T-cell (primary cell): ENCODE measurements at regions not wholly inside any gene's neighbourhood (a gene's known extent, or its start where the extent isn't known, plus 50 kb on each side); places are given as distances from the start of the nearest gene placed in this dataset.

Experiments used
- ATAC-seq, 4 experiments: fragments of 200-7000 bp in 3 of 4; fragments of 150-1000 bp in 1 of 4; cut with Tn5 transposase; replicated peaks in 1 of 4; 1 replicate in 3 of 4; 2 replicates in 1 of 4; pipeline ENCODE4 v1.10.0; 2021; ENCODE audit warnings: moderate library complexity in 3 of 4, mild to moderate bottlenecking in 2 of 4, moderate number of reproducible peaks in 1 of 4
- CTCF ChIA-PET, 2 donors: fragments of 300-600 bp; sonication (Branson Sonifier 250); formaldehyde crosslinking; loops; one replicate each; lab custom pipeline; 2022; ENCODE audit warnings: antibody characterized with exemption in 2 of 2; lab: Charles Lee
- POLR2A ChIA-PET, 2 donors: fragments of 300-600 bp; sonication (Branson Sonifier 250); formaldehyde crosslinking; loops; one replicate each; lab custom pipeline; 2022; ENCODE audit warnings: antibody characterized with exemption in 2 of 2; lab: Charles Lee
- DNase-seq, 35 experiments: peaks; one replicate each; pipeline versions ENCODE4 v3.0.0 to v3.0.0-alpha.2; 2013 to 2023
- H3K27ac ChIP-seq: one replicate; pipeline ENCODE4 v1.5.1; 2013; ENCODE audit warnings: low read length
- H3K27me3 ChIP-seq, 2 experiments: replicated peaks in 1 of 2; 1 replicate in 1 of 2; 2 replicates in 1 of 2; pipeline versions ENCODE4 v1.6.1 to v1.7.0; 2013; ENCODE audit warnings: low read length in 1 of 2, mixed read lengths in 1 of 2; ENCODE audit not compliant: control insufficient read depth in 2 of 2, insufficient read depth in 2 of 2; ENCODE audit errors: extremely low read depth in 1 of 2
- H3K36me3 ChIP-seq, 2 donors: 1 replicate in 1 of 2; 2 replicates in 1 of 2; pipeline versions ENCODE4 v1.6.1 to v1.7.0; 2013; ENCODE audit warnings: low read length in 1 of 2; ENCODE audit not compliant: control insufficient read depth in 2 of 2, insufficient read depth in 1 of 2; ENCODE audit errors: extremely low read depth in 1 of 2
- H3K4me1 ChIP-seq, 2 experiments: 1 replicate in 1 of 2; 2 replicates in 1 of 2; pipeline versions ENCODE4 v1.6.1 to v1.7.0; 2013; ENCODE audit warnings: low read length in 2 of 2, mixed read lengths in 1 of 2; ENCODE audit not compliant: insufficient read depth in 2 of 2, control insufficient read depth in 1 of 2; ENCODE audit errors: extremely low read depth in 1 of 2
- H3K4me3 ChIP-seq, 2 donors: 1 replicate in 1 of 2; 2 replicates in 1 of 2; pipeline versions ENCODE4 v1.5.1 to v1.7.0; 2013; ENCODE audit warnings: mild to moderate bottlenecking in 2 of 2, low read length in 1 of 2, moderate library complexity in 1 of 2; ENCODE audit not compliant: control insufficient read depth in 1 of 2; ENCODE audit errors: extremely low read depth in 1 of 2
- H3K9me3 ChIP-seq: 2 replicates; pipeline ENCODE4 v1.7.0; 2013
- H3K27ac Mint-ChIP-seq, 2 donors: one replicate each; pipeline ENCODE4 v1.8.0; 2020 to 2021; ENCODE audit warnings: mild to moderate bottlenecking in 2 of 2, mixed read lengths in 2 of 2
- H3K27me3 Mint-ChIP-seq, 2 donors: one replicate each; pipeline ENCODE4 v1.8.0; 2021 to 2022; ENCODE audit warnings: mixed read lengths in 2 of 2
- H3K36me3 Mint-ChIP-seq: one replicate; pipeline ENCODE4 v1.8.0; 2021; ENCODE audit warnings: mixed read lengths
- H3K4me1 Mint-ChIP-seq, 3 donors: one replicate each; pipeline ENCODE4 v1.8.0; 2020 to 2022; ENCODE audit warnings: mixed read lengths in 3 of 3, mild to moderate bottlenecking in 1 of 3
- H3K4me3 Mint-ChIP-seq, 3 donors: one replicate each; pipeline ENCODE4 v1.8.0; 2020 to 2022; ENCODE audit warnings: mild to moderate bottlenecking in 3 of 3, mixed read lengths in 3 of 3, moderate library complexity in 3 of 3
- H3K9me3 Mint-ChIP-seq, 3 donors: one replicate each; pipeline ENCODE4 v1.8.0; 2020 to 2022; ENCODE audit warnings: mixed read lengths in 3 of 3
- WGBS: methylation state at CpG from one replicate; pipeline ENCODE4 v1.1.5; 2013; ENCODE audit warnings: missing lambda C conversion rate; ENCODE audit not compliant: insufficient coverage; 5-methylcytosine and 5-hydroxymethylcytosine counted together

DNA sequence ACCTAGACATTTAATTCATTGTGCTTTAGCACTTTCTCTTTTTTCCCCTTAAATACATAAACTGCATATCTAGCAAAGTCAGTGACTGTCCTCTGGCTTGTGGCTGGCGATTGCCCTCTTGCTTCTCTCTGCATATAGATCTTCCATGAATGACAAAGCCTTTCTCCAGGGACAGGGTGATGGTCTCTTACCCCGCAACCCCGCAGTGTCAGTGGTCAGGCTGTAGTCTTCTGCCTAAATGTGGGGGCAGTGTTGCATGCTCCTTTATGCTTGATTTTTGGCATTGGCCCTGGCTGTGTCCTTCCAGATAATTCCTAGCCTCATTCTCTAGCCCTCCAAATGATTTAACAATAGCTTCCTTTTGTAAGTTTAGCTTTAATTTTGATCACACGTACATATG lies 407.8 kb downstream of the GABRB3 start:
- H3K36me3 Mint-ChIP-seq, result no peaks in the 10 kb centered on the region
- ChIA-PET POLR2A (interaction anchor here in 1 of 2 donors (1.0 kb wide), 1 partner anchor 16 kb away, joined by 4 read pairs; no protein-coding TSS in a partner anchor), CTCF (no interaction called here)
- DNase-seq, result no peak
- Histone ChIP-seq H3K9me3 (no peaks in the 10 kb centered on the region), H3K27me3 (no peaks in the 10 kb centered on the region), H3K4me1 (no peaks in the 10 kb centered on the region), H3K36me3 (no peaks in the 10 kb centered on the region), H3K27ac (no peak overlapping the region), H3K4me3 (no peak overlapping the region)
- 100% methylated on average over 1 of the region's 4 CpGs for WGBS
- H3K27ac Mint-ChIP-seq, result no peak overlapping the region
- no peak overlapping the region for H3K4me3 Mint-ChIP-seq
- H3K9me3 Mint-ChIP-seq, result peaks cover 3 to 20% (median 16%) of the 10 kb centered on the region in 3 donors
- ATAC-seq, result no peak
- no peaks in the 10 kb centered on the region for H3K4me1 Mint-ChIP-seq
- no peaks in the 10 kb centered on the region for H3K27me3 Mint-ChIP-seq

DNA sequence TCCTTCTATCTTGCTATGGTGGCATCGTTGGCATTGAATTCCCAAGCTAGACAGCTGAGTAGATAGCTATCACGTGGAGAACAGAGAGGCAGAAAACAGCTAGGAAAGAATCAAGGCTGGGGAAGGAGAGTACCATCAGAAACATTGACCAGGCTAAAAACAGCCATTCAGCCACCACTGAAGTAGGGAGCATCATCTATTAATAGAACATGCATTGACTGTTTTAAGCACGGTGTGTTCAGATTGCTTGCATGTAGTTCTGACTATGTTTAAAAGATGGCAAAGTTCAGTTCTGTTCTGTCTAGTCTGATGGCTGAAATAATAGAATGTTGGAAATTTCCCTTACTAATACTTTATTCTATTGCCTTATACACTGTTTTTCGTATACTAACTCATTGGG lies 413.0 kb downstream of the GABRB3 start:
- no peaks in the 10 kb centered on the region for H3K27me3 Mint-ChIP-seq
- ATAC-seq, result no peak

DNA sequence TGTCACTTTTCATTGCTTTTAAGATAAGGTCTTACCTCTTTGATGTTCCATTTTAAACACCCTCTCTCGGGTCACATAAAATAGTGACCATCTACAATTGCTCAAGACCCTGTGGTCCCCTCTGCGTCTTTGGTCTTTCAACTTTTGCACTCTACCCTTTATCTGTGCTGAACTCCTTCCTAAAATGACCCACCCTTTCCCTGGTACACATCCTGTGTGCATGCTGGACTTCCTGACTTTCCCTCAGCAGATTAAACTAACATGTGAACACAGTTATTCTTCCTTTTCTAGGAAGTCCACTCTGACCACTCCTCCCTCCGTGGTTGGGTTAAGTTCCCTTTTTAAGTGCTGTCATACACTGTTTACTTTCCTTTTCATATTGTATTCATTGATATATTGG lies 414.2 kb downstream of the GABRB3 start:
- H3K4me3 ChIP-seq, result no peak overlapping the region
- Mint-ChIP-seq H3K27me3 (no peaks in the 10 kb centered on the region), H3K4me1 (no peaks in the 10 kb centered on the region), H3K4me3 (no peak overlapping the region), H3K36me3 (no peaks in the 10 kb centered on the region), H3K27ac (no peak overlapping the region), H3K9me3 (peaks cover 0 to 16% (median 15%) of the 10 kb centered on the region in 3 donors)
- WGBS, result 11% methylated on average over 2 of the region's 3 CpGs
- ChIA-PET CTCF (no interaction called here), POLR2A (no interaction called here)
- H3K36me3 ChIP-seq, result no peaks in the 10 kb centered on the region
- no peak for DNase-seq
- H3K27me3 ChIP-seq, result no peaks in the 10 kb centered on the region
- no peak for ATAC-seq
- H3K9me3 ChIP-seq, result no peaks in the 10 kb centered on the region
- H3K4me1 ChIP-seq, result no peaks in the 10 kb centered on the region
- no peak overlapping the region for H3K27ac ChIP-seq

More for the DNA sequence above, 413.0 kb downstream of the GABRB3 start:
- H3K27ac ChIP-seq, result no peak overlapping the region
- no peaks in the 10 kb centered on the region for H3K36me3 ChIP-seq
- Mint-ChIP-seq H3K4me1 (no peaks in the 10 kb centered on the region), H3K9me3 (peaks cover 3 to 16% (median 16%) of the 10 kb centered on the region in 3 donors), H3K36me3 (no peaks in the 10 kb centered on the region), H3K4me3 (no peak overlapping the region), H3K27ac (no peak overlapping the region)
- 64% methylated on average over 2 of the region's 4 CpGs for WGBS
- POLR2A ChIA-PET, result no interaction called here
- no peaks in the 10 kb centered on the region for H3K4me1 ChIP-seq
- H3K27me3 ChIP-seq, result no peaks in the 10 kb centered on the region
- CTCF ChIA-PET, result no interaction called here
- DNase-seq, result no peak
- H3K9me3 ChIP-seq, result no peaks in the 10 kb centered on the region
- no peak overlapping the region for H3K4me3 ChIP-seq

DNA sequence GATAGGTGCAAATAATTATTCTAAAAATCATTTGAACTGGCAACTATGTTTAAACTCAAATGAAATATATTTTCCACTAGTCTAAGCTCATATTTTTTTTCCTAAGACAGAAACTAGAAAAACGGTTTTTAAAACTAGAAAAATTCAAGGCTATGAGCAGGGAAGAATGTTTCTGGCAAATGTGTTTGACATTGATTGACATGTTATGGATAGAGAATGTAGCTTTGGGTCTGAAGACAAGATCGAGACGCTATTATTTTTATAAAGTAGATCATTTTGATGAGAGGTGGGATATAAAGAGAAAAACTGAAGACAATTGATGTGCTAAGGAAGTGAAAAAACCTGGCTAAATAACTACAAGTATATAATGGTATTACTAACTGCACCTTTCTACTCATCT lies 415.2 kb downstream of the GABRB3 start:
- Mint-ChIP-seq H3K27me3 (no peaks in the 10 kb centered on the region), H3K4me1 (no peaks in the 10 kb centered on the region), H3K27ac (no peak overlapping the region), H3K36me3 (no peaks in the 10 kb centered on the region), H3K9me3 (peaks cover 0 to 15% (median 11%) of the 10 kb centered on the region in 3 donors), H3K4me3 (no peak overlapping the region)
- POLR2A ChIA-PET, result no interaction called here
- Histone ChIP-seq H3K27me3 (no peaks in the 10 kb centered on the region), H3K9me3 (no peaks in the 10 kb centered on the region), H3K4me1 (no peaks in the 10 kb centered on the region), H3K36me3 (no peaks in the 10 kb centered on the region), H3K27ac (no peak overlapping the region), H3K4me3 (no peak overlapping the region)
- DNase-seq (no peak), ATAC-seq (no peak)
- CTCF ChIA-PET, result no interaction called here
- no CpG with 5 or more reads among the region's 3 CpGs for WGBS

DNA sequence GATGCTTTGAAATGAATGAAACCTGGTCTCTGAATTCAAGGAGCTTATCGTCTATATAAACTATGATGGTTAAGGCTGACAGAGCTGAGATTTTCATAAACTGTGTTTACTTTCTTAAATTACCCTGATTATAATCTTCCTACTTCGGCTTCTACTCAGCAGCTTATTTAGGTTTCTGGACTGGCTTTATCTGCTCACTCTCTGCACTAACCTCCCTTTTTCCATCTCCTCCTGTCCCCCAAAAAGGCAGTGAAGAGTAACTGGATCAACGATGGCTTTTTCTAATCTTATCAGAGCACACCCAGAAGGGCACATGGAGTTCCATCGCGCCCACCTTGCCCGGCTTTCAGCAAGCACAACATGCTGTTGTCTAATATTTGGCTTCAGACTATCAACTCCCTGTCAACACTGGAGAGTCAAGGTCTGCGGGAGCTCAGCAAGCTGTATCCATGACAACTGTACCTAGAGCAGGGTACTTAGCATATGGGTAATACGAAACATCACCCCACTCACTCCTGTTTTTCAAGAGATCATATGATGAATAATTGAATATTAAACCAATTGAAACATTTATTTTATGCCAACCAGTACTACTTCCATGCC lies 417.3 kb downstream of the GABRB3 start:
- no peaks in the 10 kb centered on the region for H3K36me3 ChIP-seq
- H3K4me1 Mint-ChIP-seq, result no peaks in the 10 kb centered on the region
- CTCF ChIA-PET, result no interaction called here
- H3K36me3 Mint-ChIP-seq, result no peaks in the 10 kb centered on the region
- no peak for DNase-seq
- POLR2A ChIA-PET, result no interaction called here
- no peak for ATAC-seq
- no peaks in the 10 kb centered on the region for H3K27me3 ChIP-seq
- WGBS, result 100% methylated on average over 4 of the region's 8 CpGs
- H3K4me1 ChIP-seq, result no peaks in the 10 kb centered on the region
- H3K4me3 ChIP-seq, result no peak overlapping the region
- H3K9me3 Mint-ChIP-seq, result peaks cover 0 to 4% (median 0%) of the 10 kb centered on the region in 3 donors
- no peaks in the 10 kb centered on the region for H3K27me3 Mint-ChIP-seq
- no peak overlapping the region for H3K4me3 Mint-ChIP-seq
- H3K27ac ChIP-seq, result no peak overlapping the region
- no peaks in the 10 kb centered on the region for H3K9me3 ChIP-seq
- no peak overlapping the region for H3K27ac Mint-ChIP-seq

DNA sequence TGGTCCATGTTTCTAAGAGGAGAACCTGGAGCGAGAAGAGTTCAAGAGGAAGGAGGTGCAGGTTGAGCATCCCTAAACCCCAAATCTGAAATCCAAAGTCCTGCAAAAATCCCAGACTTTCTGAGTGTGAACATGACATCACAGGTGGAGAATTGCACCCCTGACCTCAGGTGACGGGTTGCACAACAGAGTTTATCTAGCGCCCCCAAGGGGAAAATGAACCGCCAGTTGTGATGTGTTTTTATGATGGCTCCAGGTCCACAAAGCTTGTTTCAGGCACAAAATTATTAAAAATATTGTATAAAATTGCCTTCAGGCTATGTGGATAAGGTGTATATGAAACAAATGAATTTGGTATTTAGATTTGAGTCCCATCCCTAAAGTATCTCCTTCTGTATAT lies 420.0 kb downstream of the GABRB3 start:
- 90% methylated on average over 2 of the region's 4 CpGs for WGBS
- DNase-seq, result no peak
- no peaks in the 10 kb centered on the region for H3K4me1 Mint-ChIP-seq
- H3K27ac ChIP-seq, result no peak overlapping the region
- H3K27ac Mint-ChIP-seq, result no peak overlapping the region
- no peaks in the 10 kb centered on the region for H3K27me3 Mint-ChIP-seq
- H3K9me3 Mint-ChIP-seq, result peaks cover 0 to 6% (median 1%) of the 10 kb centered on the region in 3 donors
- H3K27me3 ChIP-seq, result no peaks in the 10 kb centered on the region
- no peaks in the 10 kb centered on the region for H3K36me3 Mint-ChIP-seq
- no peaks in the 10 kb centered on the region for H3K4me1 ChIP-seq
- H3K36me3 ChIP-seq, result no peaks in the 10 kb centered on the region
- H3K4me3 Mint-ChIP-seq, result no peak overlapping the region
- POLR2A ChIA-PET, result no interaction called here
- ATAC-seq, result no peak
- H3K9me3 ChIP-seq, result no peaks in the 10 kb centered on the region
- H3K4me3 ChIP-seq, result no peak overlapping the region
- CTCF ChIA-PET, result no interaction called here

DNA sequence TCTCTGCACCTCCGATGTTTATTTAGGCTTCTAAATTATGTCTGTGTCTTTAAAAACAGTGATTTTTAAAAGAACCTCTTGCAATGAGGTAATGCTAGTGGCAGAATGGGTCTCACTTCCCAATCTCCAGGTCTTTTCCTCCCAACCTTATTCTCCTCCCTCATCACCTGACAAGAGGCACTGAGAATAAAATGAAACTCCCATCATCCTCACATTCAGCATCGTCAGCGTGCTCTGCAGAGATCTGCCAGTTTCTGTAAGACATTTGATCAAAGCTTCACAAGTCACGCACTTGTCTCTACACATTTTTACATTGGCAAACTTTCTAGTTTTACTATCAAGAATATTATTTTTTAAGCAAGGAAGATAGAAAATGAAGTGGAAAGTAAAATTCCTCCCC lies 420.5 kb downstream of the GABRB3 start:
- Histone ChIP-seq H3K27ac (no peak overlapping the region), H3K9me3 (no peaks in the 10 kb centered on the region), H3K4me3 (no peak overlapping the region), H3K36me3 (no peaks in the 10 kb centered on the region), H3K4me1 (no peaks in the 10 kb centered on the region), H3K27me3 (no peaks in the 10 kb centered on the region)
- H3K27ac Mint-ChIP-seq, result no peak overlapping the region
- H3K36me3 Mint-ChIP-seq, result no peaks in the 10 kb centered on the region
- no peaks in the 10 kb centered on the region for H3K27me3 Mint-ChIP-seq
- POLR2A ChIA-PET, result no interaction called here
- H3K9me3 Mint-ChIP-seq, result peaks cover 0 to 8% (median 3%) of the 10 kb centered on the region in 3 donors
- CTCF ChIA-PET, result no interaction called here
- no peak for DNase-seq
- H3K4me3 Mint-ChIP-seq, result no peak overlapping the region
- H3K4me1 Mint-ChIP-seq, result no peaks in the 10 kb centered on the region
- 94% methylated on average over 2 of the region's 4 CpGs for WGBS
- no peak for ATAC-seq
